GM21447 (cell line): ENCODE measurements at regions not wholly inside any gene's neighbourhood (a gene's known extent, or its start where the extent isn't known, plus 50 kb on each side); places are given as distances from the start of the nearest gene placed in this dataset.

Source experiments
- ATAC-seq: cut with Tn5 transposase; IDR thresholded peaks from one replicate; pipeline ENCODE4 v1.9.1; 2021; ENCODE audit not compliant: unreplicated experiment

DNA sequence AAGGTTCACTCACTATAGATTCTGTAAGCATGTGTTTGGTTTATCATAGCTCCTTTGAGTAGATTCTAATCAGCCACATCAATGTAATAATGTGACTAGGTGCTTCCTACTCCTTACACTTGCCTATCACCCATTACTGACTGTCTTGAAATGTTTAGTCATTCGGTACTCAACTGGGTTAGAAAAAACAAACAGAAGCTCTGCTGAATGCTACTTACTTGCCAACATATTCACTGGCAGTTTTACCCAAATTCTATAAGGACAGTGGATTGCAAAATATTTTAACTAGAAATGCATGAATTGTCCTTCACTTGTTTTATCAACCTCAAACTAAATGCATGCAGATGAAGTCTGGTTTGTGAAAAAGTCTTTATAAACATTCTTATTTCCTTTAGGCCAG, 352.1 kb upstream of the ALCAM start:
- ATAC-seq = no peak

GRCh38 chr3:105022813-105023212, 343.9 kb upstream of the ALCAM start:
- no peak for ATAC-seq

DNA sequence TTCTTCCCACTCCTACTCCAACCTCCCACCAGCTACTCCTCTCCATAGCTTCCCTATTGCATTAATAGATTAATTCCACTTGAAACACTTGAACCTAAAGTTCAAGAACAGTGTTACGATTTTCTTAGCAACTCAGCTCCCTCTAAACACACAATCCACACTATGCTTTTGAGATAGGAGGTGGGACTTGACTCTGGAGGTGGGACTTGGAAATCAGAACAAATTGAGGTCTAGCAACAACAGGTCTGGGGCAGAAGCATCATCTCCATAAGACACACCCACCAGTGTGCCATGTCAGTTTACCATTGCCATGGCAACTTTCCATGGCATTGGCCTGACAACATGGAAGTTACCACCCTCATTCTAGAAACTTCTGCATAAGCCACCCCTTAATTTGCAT, 336.5 kb upstream of the ALCAM start:
- no peak for ATAC-seq

DNA sequence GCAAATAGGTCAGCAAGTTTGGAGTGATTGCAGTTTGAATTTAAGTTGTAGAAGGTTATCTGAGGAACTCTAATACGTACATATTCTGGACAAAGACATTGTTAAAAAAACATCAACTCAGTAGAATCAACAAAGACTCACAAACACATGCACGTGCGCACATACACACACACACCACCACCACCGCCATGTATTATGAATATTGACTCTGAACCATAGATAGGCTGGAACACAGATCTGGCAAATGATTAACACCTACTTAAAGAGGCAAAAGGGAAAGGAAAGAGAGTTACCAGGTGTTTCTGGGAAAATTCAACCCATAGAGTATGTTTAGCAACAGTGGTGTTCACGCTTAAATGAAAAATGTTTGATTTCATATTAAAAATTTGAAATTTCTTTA, 334.2 kb upstream of the ALCAM start:
- no peak for ATAC-seq

- ATAC-seq = no peak
These were observed 333.6 kb upstream of the ALCAM start for GRCh38 chr3:105033081-105033480.

DNA sequence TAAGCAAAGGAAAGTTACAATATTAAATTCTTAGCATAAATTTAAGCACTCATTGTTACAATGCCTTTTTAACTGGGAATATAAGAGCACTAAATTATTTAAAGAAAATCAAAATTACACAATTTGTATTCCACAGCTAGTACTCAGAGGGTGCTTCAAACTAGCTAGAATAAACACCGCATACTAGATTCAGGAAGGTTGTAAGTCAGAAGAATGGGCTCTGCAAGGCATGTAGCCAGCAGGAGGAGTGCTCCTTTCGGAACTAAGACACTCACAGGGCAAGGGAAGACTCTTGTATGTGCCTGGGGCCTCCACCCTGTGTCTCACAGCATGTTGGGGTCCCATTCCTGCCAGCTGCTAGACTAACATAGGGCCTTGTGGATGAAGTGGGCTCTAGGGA, 327.7 kb upstream of the ALCAM start:
- no peak for ATAC-seq

GRCh38 chr3:105040026-105040622, 326.6 kb upstream of the ALCAM start:
- ATAC-seq = no peak

DNA sequence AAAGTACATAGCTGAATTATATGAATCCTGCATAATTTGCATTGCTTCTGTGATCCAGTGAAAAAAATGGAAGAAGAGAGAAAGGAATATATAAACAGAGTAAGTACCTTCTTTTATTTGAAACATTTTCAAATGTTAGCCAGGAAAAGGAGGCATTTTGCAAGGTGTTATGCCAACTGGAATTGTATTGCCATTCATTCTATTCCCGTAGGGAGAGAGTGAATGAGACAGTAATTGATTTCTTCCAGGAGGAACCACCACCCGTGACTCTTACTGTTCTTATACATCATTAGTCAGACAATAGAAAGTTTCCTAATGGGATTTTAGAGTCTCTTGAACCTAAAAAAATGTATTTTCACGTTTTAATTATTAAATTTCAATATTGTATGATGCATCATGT, 324.1 kb upstream of the ALCAM start:
- ATAC-seq = no peak

DNA sequence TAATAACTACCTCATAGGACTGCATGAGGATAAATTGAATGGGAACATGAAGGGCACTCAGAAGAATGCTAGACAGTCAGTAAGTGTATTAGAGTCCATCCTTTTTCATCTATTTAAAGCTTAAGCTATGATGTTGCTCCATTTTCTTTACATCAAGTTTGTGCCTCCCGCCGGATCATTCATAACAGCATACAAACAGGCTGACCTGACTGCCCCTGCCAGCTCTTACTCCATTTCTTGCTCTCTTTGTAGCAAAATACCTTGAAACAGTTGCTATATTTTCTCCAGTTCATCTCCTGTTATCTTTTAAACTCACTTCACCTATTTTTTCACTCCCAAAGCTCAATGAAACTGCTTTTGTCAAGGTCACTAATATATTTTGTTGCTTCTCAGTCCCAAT, 315.6 kb upstream of the ALCAM start:
- no peak for ATAC-seq

- ATAC-seq = no peak
These were observed 314.7 kb upstream of the ALCAM start for GRCh38 chr3:105051972-105052371.

- ATAC-seq = no peak
These were observed 303.9 kb upstream of the ALCAM start for GRCh38 chr3:105062853-105063252.

DNA sequence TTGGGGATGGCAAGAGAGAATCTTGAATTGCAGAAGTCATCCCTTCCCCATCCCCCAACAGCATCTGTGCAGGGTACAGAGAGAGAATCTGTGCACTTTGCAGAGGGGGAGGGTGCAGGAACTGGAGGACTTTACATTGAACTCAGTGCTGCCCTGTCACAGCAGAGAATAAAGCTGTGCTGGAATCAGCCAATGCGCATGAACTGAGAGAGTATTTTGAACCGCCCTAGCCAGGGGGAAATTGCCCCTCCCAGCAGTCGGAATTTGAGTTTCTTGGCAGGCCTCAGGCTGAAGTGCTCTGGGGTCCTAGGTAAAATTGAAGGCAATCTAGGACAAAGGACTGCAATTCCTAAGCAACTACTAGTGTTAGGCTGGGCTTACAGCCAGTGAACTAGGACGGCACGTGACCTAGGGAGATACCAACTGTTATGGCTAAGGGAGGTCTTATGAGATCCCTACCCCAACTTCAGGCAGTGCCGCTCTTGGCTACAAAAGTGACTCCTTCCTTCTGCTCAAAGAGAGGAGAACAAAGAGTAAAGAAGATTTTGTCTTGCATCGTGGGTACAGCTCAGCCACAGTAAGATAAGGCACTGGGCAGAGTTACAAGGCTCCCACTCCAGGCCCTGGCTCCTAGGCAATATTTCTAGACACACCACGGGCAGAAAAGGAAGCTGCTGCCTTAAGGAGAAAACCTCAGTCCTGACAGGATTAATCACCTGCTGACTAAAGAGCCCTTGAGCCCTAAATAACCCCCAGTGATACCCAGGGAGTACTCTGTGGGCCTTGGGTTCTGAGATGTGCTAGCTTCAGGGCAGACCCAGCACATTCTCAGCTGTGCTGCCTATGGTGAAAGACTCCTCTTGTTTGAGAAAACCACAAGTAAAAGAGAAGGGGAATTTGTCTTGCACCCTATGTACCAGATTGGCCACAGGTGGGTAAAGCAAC, 300.5 kb upstream of the ALCAM start:
- no peak for ATAC-seq

DNA sequence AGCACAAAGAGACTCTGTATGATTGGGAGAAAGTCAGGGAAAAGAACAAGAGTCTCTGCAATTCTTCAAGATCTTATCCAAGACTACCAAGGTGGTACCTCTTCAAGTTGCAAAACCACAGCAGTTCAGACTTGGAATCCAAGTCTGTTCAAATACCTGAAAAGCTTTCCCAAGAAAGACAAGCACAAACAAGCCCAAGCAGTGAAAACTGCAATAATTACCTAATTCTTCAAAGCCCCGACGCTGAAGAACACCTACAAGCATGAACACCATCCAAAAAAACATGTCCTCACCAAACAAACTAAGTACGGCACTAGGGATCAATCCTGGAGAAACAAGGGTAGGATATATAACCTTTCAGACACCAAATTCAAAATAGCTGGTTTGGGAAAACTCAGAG, 299.3 kb upstream of the ALCAM start:
- ATAC-seq = no peak

- ATAC-seq = no peak
These were observed 289.5 kb upstream of the ALCAM start for GRCh38 chr3:105077060-105077822.

GRCh38 chr3:105083945-105084344, 282.8 kb upstream of the ALCAM start:
- no peak for ATAC-seq

- ATAC-seq = no peak
These were observed 281.2 kb upstream of the ALCAM start for GRCh38 chr3:105085506-105085905.

GRCh38 chr3:105093371-105094252, 273.1 kb upstream of the ALCAM start:
- no peak for ATAC-seq

DNA sequence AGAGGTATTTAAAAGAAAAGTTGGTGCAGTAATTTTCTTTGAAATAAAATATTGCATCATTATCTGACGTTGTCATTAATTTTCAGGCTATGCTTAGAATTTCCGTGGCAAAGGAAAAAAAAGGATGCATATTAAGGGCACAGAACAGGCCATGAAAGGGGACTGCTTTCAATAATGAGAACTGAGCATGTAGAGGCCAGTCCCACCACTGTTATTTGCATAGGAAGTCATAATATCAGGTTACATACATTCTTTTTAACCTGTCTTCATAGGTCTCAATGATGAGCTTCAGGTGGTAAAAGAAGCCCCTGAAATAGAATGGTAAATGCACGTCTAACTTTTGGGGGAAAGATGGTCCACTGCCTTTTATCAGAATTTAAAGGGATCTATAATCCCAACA, 272.1 kb upstream of the ALCAM start:
- ATAC-seq = no peak

DNA sequence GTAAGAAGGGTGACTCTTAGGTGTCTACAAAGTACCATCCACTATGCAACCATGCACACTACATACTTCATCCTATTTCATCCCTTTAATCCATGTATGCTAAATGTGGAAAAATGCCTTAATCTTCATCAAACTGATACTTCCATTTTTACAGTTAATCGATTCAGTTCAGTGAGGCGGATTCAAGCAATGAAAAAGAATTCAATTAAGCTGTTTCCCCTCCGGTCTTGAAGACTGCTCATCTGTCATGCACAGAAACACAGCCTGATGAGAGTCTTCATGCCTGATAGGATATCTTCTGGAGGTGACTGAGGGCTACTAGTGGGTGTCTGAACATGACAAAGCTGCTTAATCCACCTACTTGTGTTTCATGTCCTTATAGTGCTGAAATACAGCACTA, 270.6 kb upstream of the ALCAM start:
- ATAC-seq = no peak

GRCh38 chr3:105101603-105102002, 265.1 kb upstream of the ALCAM start:
- ATAC-seq = no peak

DNA sequence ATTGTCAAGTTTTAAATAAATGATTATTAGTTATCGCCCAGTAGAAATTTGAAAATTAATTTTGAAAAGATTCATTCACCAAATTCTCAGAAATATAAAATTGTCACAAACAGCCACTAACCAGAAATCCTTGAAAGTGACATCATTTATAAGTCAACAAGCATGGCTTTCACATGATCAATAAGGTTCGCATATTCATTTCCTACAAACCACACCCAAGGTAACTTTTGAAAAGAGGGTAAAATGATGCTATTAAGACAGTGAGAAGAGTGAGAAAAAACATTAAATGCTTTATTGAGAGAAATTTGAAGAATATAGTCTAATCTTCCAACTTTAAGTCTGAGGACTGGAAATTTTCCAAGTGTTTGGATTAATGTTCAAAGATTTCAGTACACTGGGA, 263.6 kb upstream of the ALCAM start:
- ATAC-seq = no peak
